ENCODE measurements at regions not wholly inside any gene's neighbourhood (a gene's known extent, or its start where the extent isn't known, plus 50 kb on each side); places are given as distances from the start of the nearest gene placed in this dataset.

- TF ChIP-seq CTCF (IDR thresholded peaks at IDR 0.05; ENCODE audit: low read length, missing control alignments): no peak
- DNase-seq (ENCODE audit: low read depth): no peak
- H3K4me3 ChIP-seq (replicated peaks; ENCODE audit: low read depth, low read length): no peak overlapping the region
Observed at GRCh38 chr10:106442223-106442622, 722.3 kb downstream of the SORCS1 start.

DNA sequence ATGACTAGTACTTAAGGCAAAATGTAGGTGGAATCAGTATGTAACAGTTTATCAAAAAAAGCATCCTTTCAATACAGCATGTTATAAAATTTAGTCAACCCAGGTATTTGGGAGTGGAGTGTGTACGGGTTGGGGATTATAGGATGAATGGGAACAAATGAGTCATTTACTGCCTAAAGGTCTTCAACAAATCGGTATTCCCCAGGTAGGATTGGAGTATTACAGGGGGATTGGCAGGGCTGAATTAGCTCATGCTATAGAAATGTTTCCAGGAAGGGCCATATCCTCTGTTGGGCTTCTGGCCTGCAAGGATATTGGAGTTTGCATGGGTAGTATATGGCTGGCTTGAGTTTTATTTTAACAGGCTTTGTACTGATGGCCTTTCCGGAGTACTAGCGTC is 723.7 kb downstream of the SORCS1 start:
- TF ChIP-seq CTCF (IDR thresholded peaks at IDR 0.05; ENCODE audit: low read length, missing control alignments): no peak
- no peak for DNase-seq (ENCODE audit: low read depth)

GRCh38 chr10:106440355-106440754 is 724.2 kb downstream of the SORCS1 start:
- TF ChIP-seq CTCF (IDR thresholded peaks at IDR 0.05; ENCODE audit: low read length, missing control alignments): no peak
- no peak for DNase-seq (ENCODE audit: low read depth)
- H3K4me3 ChIP-seq (replicated peaks; ENCODE audit: low read depth, low read length): no peak overlapping the region

More for the DNA sequence above, 723.7 kb downstream of the SORCS1 start:
- H3K4me3 ChIP-seq (replicated peaks; ENCODE audit: low read depth, low read length): no peak overlapping the region

- DNase-seq (ENCODE audit: low read depth): no peak
- no peak overlapping the region for H3K4me3 ChIP-seq (replicated peaks; ENCODE audit: low read depth, low read length)
- no peak for TF ChIP-seq CTCF (IDR thresholded peaks at IDR 0.05; ENCODE audit: low read length, missing control alignments)
Observed at GRCh38 chr10:106439366-106439765, 725.1 kb downstream of the SORCS1 start.

GRCh38 chr10:106438386-106438785 is 726.1 kb downstream of the SORCS1 start:
- no peak overlapping the region for H3K4me3 ChIP-seq (replicated peaks; ENCODE audit: low read depth, low read length)
- TF ChIP-seq CTCF (IDR thresholded peaks at IDR 0.05; ENCODE audit: low read length, missing control alignments): no peak
- DNase-seq (ENCODE audit: low read depth): no peak

DNA sequence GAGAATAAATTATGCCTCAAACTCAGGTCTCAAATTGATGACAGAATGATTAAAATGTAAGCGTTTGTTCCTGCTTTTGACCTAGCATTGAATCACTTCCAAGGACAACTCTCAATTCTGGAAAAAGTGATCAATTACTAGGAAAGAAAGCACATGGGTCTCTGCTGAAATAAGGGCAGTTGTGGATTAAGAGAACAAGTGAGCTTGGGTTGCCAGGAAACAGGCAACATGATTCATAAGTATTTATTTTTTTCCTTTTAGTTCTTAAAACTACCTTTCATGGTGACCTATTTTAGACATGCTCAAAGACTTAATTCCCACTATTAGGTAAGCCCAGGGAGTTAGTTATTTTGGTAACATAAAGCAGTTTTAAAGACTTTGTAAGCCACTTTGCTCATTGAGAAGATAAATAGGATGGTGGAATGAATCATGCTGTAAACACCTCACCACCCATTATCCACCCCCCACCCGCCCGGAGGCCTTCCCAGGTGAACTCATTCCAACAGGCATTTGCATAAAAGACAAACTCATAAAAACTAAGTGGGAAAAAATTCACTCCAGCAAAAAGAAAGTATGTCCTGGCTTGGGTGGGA is 728.3 kb downstream of the SORCS1 start:
- H3K4me3 ChIP-seq (replicated peaks; ENCODE audit: low read depth, low read length): no peak overlapping the region
- no peak for TF ChIP-seq CTCF (IDR thresholded peaks at IDR 0.05; ENCODE audit: low read length, missing control alignments)
- DNase-seq (ENCODE audit: low read depth): no peak

- H3K4me3 ChIP-seq (replicated peaks; ENCODE audit: low read depth, low read length): no peak overlapping the region
- TF ChIP-seq CTCF (IDR thresholded peaks at IDR 0.05; ENCODE audit: low read length, missing control alignments): no peak
- no peak for DNase-seq (ENCODE audit: low read depth)
Observed at GRCh38 chr10:106435081-106435480, 729.4 kb downstream of the SORCS1 start.
